Central memory CD4-positive, alpha-beta T cell (primary cell): ENCODE measurements at regions not wholly inside any gene's neighbourhood (a gene's known extent, or its start where the extent isn't known, plus 50 kb on each side); places are given as distances from the start of the nearest gene placed in this dataset.

Experiments used
- DNase-seq: peaks from one replicate; pipeline ENCODE4 v3.0.0; 2022

DNA sequence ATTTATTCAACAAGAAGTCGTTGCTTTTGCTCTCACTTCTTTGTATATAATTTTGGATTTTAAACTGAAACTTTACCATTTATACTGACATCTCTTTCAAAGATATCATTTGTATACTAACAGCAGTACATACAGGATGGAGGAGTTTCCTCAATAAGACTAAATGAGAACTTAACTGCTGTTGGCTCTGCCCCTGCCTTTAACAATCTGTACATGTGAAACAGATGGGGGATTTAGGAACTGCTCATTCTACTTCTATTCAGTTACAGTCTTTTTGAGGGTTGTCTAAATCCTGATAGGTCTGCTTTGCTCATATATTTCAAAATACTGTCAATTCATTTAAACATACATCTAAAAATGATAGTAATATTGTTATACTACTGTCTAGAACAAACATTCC, 663.2 kb downstream of the ADGRL2 start:
- DNase-seq = no peak

DNA sequence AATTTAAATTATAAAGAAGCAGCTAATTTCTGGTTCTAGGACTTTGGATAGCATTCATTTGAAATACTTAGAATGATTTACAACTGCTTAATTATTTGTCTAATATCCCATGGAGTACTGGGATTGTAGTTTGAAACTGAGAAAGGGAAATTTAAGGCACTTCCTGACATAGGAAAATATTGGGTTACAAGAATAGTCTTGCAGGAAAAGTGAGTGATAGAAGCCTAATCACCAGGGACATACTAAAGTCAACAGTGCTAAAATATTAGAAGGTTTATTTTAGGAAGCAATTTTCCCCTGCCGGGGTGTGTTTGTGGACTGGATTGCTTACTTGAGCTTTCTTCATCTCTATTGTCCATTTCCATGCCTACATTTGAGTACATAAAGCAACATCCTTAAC, 661.6 kb downstream of the ADGRL2 start:
- no peak for DNase-seq

DNA sequence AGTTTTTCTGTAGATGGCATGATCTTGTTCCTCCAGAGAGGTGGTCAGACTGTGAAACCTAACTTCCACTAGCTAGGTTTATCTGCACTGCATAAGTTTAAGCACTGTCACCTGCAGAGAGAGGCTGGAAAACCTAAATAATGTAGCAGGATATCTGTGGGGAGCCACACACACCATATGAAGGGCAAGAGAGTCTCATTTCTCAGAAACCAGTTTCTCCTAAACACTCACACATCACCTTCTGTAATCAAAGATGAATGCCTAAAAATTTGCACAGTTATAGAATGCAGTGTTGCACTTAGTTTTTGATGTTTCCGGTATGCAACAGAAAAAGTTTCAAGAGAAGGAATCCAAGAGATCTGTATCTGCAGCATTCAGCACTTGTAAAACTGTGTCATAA, 654.6 kb downstream of the ADGRL2 start:
- no peak for DNase-seq

- no peak for DNase-seq
Observed at GRCh38 chr1:82454431-82454830, 653.7 kb downstream of the ADGRL2 start.

DNA sequence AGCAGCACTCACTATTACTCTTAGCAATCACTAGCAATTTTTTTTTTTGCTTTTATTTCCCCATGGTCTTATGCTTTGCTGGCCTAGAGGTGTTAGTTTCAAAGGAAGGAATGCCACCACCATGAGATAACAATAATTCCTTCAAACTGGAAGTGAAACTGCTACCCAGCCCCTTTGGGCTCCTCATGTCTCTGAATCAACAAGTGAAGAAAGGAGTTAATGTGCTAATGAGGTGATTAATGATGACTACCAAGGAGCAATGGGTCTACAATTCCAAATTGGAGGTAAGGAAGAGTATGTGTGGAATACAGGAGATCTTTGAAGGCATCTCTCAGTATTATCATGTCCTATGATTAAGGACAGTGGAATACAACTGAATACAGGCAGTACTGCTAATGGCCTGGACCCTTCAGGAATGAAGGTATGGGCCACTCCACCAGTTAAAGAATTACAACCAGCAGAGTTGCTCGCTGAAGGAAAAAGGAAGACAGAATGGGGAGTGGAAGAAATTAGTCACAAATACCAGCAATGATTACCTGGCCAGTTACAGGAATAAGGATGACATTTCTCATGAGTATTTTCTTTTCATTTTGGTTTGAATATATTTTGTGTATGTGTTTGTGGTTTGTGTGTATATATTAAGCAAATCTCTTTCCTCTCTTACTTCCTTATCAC, 652.9 kb downstream of the ADGRL2 start:
- DNase-seq = no peak

DNA sequence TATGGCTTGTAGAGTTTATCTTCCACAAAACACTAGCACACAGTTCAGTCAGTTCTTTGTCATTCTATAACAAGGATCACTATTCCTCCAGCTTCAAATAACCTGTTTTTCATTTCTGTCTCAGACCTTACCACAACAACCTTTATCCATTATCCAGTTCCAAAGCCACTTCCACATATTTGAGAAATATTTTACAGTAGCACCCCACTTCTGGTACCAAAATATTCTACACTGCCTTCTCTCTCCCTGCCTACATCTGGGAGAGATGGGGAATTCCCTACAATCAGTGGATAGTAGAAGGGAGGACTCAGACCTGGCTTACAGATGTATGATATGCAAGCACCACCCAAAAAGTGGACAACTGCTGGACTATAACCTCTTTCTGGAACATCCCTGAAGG, 651.4 kb downstream of the ADGRL2 start:
- no peak for DNase-seq

DNA sequence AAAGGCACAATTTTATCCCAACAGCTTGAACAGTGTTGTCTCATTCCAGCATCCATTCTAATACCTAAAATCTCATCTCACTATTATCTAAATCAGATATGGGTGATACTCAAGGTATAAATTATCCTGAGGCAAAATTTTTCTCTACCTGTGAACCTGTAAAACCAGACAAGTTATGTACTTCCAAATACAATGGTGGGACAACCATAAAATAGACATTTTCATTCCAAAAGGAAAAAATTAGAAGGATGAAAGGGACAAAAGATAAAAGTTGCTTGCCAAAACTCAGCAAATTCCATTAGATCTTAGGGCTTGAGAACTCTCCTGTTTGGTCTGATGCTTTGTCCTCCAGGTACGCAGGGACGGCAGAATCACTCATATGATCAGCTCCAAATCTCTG, 650.5 kb downstream of the ADGRL2 start:
- DNase-seq = no peak

DNA sequence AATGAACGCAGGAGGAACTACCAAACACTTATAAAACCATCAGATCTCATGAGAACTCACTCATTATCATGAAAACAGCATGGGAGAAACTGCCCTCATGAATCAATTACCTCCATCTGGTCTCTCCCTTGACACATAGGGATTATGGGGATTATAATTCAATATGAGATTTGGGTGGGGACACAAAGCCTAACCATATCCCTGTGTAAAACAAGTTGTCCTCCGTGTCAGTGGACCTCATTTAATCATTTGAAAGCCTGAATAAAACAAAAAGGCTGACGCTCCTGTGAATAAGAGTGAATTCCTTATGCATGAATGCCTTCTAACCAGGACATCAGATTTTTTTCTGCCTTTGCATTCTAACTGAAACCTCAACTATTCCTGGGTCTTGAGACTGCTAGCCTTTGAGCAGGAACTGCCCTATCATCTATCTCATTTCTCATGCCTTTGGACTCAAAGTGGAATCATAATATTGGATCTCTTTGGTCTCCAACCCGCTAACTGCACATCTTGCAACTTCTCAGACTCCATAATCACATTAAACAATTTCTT, 648.8 kb downstream of the ADGRL2 start:
- no peak for DNase-seq

GRCh38 chr1:82446955-82447354, 646.2 kb downstream of the ADGRL2 start:
- DNase-seq = no peak

- no peak for DNase-seq
Observed at GRCh38 chr1:82446236-82446635, 645.5 kb downstream of the ADGRL2 start.

GRCh38 chr1:82445827-82446226, 645.1 kb downstream of the ADGRL2 start:
- DNase-seq = no peak

DNA sequence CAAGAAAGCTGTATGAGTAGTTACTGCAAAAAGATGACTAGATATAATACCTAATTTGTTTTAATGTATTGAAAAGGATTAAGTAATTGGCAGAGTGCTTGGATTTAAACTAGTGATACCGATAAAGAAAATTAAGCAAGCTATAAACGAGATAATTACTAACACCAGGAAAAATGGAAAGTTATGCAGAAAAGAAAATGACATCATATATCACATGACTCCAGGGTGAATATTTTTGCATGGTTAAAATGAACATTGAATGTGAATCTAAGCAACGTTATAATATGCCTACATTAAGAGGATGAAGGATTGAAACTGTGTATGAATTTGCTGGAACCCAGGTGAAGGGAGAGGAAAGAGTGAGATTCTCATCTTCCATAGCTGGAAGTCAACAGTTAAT, 644.4 kb downstream of the ADGRL2 start:
- no peak for DNase-seq

GRCh38 chr1:82441402-82441801, 640.7 kb downstream of the ADGRL2 start:
- no peak for DNase-seq

DNA sequence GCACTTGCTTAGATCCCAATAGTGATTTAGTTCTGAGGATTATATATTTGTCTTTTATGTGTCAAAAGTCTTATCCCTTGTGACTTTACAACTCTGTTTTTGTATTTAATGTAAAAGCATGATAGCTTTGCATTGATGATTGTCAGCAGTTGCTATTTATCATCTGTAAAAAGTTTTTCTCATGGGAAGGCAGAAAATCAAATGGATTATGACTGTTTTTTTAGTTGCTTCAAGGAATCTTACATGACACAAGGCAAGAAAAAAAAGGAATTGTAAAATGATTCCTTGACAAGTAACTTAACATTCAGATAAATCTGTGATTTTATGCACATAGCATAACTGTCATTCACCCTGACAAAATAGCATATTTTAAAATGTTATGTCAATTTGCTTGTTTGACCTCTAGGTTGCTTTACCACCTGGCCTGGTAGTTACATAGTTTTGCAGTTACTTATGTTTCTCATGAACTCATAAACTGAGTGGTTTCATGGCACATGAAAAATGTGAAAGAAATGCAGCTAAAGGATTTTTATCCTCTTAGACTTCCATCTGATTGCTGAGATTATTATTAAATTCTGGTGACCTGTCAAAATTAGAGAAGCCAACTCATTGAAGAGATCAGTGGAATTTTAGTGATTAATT, 622.6 kb downstream of the ADGRL2 start:
- no peak for DNase-seq

GRCh38 chr1:82421782-82422181, 621.0 kb downstream of the ADGRL2 start:
- no peak for DNase-seq

DNA sequence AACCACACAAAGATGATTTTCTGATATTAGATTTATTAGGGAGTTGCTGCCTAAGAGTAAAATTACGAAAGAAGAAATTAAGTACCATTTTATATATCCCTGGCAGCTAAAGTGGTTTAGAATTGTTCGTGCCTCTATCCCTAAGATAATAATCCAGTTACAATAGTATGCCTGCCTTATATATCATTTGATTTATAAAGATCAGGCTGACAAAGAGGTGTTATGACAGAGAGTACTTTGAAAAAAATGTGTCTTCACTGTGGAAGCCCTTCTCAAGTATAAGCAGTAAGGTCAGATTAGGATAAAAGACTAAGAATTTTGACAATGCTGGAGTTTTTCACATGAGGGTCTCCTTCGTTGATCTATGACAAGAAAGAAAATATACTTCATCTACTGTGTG, 619.9 kb downstream of the ADGRL2 start:
- DNase-seq = no peak

GRCh38 chr1:82411605-82412004, 610.9 kb downstream of the ADGRL2 start:
- no peak for DNase-seq

- DNase-seq = no peak
Observed at GRCh38 chr1:82405333-82405732, 604.6 kb downstream of the ADGRL2 start.

DNA sequence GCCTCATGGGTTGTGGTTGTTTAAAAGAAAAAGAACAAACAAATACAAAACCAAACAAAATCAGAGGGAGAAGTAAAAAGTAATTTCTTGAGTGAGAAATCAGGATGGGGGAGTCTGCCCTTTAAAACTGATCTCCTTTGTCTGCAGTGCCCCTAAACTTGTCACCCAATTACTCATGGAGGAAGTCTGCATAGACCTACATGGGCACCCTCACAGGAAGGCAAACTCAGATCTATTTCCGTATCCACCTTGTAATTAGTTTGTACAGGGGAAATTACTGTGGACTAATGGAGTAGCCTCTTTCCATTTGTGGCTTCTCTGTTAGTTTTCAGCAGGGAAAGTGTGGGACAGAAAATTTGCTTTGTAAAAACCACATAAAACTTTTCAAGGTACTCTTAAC, 600.4 kb downstream of the ADGRL2 start:
- no peak for DNase-seq

GRCh38 chr1:82400521-82400920, 599.8 kb downstream of the ADGRL2 start:
- DNase-seq = no peak

DNA sequence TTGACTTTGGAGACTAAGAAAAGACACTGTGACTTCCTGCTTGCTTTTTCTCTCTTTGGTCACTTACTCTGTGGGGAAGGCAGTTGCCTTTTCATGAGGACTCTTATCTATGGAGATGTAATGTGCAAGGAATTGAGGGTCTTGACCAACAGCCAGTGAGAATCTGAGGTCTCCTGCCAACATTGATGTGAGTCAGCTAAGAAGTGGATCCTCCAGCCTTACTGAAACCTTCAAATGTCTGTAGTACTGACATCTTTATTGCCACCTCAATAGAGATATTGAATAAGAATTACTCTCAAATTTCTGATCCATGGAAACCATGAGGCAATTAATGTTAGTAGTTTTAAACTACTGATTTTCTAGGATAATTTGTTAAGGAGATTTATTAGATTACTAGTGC, 598.4 kb downstream of the ADGRL2 start:
- DNase-seq = no peak

GRCh38 chr1:82398357-82398756, 597.6 kb downstream of the ADGRL2 start:
- no peak for DNase-seq

GRCh38 chr1:82395440-82395839, 594.7 kb downstream of the ADGRL2 start:
- no peak for DNase-seq

DNA sequence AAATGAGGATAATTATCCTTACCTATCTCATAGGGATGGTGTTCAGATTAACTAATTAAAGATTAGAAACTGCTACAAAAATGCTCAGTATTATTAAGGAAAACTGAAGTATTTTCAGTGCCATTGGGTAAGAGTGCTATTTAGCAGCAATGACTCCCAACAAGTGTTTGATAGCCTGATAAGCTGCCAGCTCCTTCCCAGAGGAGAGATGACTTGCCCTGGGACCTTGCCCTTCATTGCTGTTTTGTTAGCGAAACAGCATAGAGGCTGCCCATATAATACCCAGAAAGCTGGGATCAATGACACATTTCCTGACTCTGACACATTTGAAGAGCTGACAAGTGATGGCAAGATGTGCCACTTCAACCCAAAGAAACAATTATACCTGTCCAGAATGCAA, 592.2 kb downstream of the ADGRL2 start:
- no peak for DNase-seq

DNA sequence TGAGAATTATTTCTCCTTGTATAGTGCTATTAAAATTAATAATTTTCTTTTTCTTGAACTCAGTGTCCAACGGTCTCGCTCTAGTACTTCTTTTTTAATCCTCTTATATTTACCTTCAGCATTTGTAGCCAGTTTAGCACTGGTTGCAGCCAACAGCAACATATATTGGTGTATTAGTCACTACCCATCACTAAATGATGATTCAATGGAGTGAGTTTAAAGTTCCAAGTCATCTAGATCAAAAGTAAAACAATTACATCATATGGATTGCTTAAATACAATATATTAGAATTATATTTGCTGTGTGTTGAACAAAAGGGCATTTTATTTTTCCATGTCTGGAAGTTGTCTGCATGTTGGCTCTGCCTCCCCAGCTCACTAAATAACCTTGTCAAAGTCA, 591.8 kb downstream of the ADGRL2 start:
- DNase-seq = no peak
